ENCODE measurements at regions not wholly inside any gene's neighbourhood (a gene's known extent, or its start where the extent isn't known, plus 50 kb on each side); places are given as distances from the start of the nearest gene placed in this dataset.

- DNase-seq: no peak
Observed at GRCh38 chr17:62913991-62914570, 52.0 kb upstream of the TANC2 start.

- DNase-seq: no peak
Observed at GRCh38 chr17:62912363-62912762, 53.7 kb upstream of the TANC2 start.

GRCh38 chr17:62911114-62911513, 54.9 kb upstream of the TANC2 start:
- DNase-seq: no peak

- no peak for DNase-seq
Observed at GRCh38 chr17:62910277-62910676, 55.8 kb upstream of the TANC2 start.

- DNase-seq: no peak
Observed at GRCh38 chr17:62907961-62908360, 58.1 kb upstream of the TANC2 start.

GRCh38 chr17:62906881-62907280, 59.2 kb upstream of the TANC2 start:
- no peak for DNase-seq

- DNase-seq: no peak
Observed at GRCh38 chr17:62905233-62905632, 60.8 kb upstream of the TANC2 start.

- DNase-seq: no peak
Observed at GRCh38 chr17:62902531-62903220, 63.4 kb upstream of the TANC2 start.

GRCh38 chr17:62901544-62901943, 64.5 kb upstream of the TANC2 start:
- DNase-seq: no peak

GRCh38 chr17:62900096-62900495, 65.9 kb upstream of the TANC2 start:
- no peak for DNase-seq

GRCh38 chr17:62899361-62899760, 66.7 kb upstream of the TANC2 start:
- DNase-seq: no peak

- no peak for DNase-seq
Observed at GRCh38 chr17:62898239-62898864, 67.7 kb upstream of the TANC2 start.

GRCh38 chr17:62897706-62898105, 68.3 kb upstream of the TANC2 start:
- no peak for DNase-seq

GRCh38 chr17:62895320-62896301, 70.4 kb upstream of the TANC2 start:
- no peak for DNase-seq

- peak; percentile 28 for DNase-seq
Observed at GRCh38 chr17:62892870-62893338, 73.1 kb upstream of the TANC2 start.

GRCh38 chr17:62892061-62892675, 73.9 kb upstream of the TANC2 start:
- DNase-seq: no peak

GRCh38 chr17:62891659-62892058, 74.4 kb upstream of the TANC2 start:
- DNase-seq: no peak

- DNase-seq: no peak
Observed at GRCh38 chr17:62888765-62889164, 77.3 kb upstream of the TANC2 start.

GRCh38 chr17:62888148-62888547, 77.9 kb upstream of the TANC2 start:
- DNase-seq: no peak

GRCh38 chr17:62887437-62887836, 78.6 kb upstream of the TANC2 start:
- no peak for DNase-seq

- DNase-seq: no peak
Observed at GRCh38 chr17:62884781-62885180, 76.7 kb upstream of the MARCHF10 start.

GRCh38 chr17:62882878-62883277, 74.8 kb upstream of the MARCHF10 start:
- no peak for DNase-seq

- DNase-seq: no peak
Observed at GRCh38 chr17:62882284-62882683, 74.2 kb upstream of the MARCHF10 start.
